GM21390 (cell line): ENCODE measurements at regions not wholly inside any gene's neighbourhood (a gene's known extent, or its start where the extent isn't known, plus 50 kb on each side); places are given as distances from the start of the nearest gene placed in this dataset.
"Not testable (repeated sequence)": the region's sequence is repeated elsewhere in the genome, so short reads cannot be mapped to it uniquely, and the experiment has no call there.

Experiments
- ATAC-seq: cut with Tn5 transposase; IDR thresholded peaks from one replicate; pipeline ENCODE4 v1.9.1; 2021; ENCODE audit not compliant: unreplicated experiment

GRCh38 chr2:155599834-155600233 lies 732.7 kb downstream of the NR4A2 start:
- no peak for ATAC-seq

- ATAC-seq, result no peak
Measured at GRCh38 chr2:155583674-155584195, 748.8 kb downstream of the NR4A2 start.

GRCh38 chr2:155574941-155575340 lies 757.6 kb downstream of the NR4A2 start:
- no peak for ATAC-seq

GRCh38 chr2:155547571-155547970 lies 785.0 kb downstream of the NR4A2 start:
- no peak for ATAC-seq

GRCh38 chr2:155546721-155547555 lies 785.6 kb downstream of the NR4A2 start:
- ATAC-seq, result no peak

- ATAC-seq, result not testable (repeated sequence)
Measured at GRCh38 chr2:155539028-155539427, 793.5 kb downstream of the NR4A2 start.

- ATAC-seq, result no peak
Measured at GRCh38 chr2:155528034-155528433, 804.5 kb downstream of the NR4A2 start.

- ATAC-seq, result no peak
Measured at GRCh38 chr2:155525199-155525598, 807.3 kb downstream of the NR4A2 start.

- ATAC-seq, result no peak
Measured at GRCh38 chr2:155519529-155520130, 812.9 kb downstream of the NR4A2 start.

- ATAC-seq, result no peak
Measured at GRCh38 chr2:155518094-155518493, 814.4 kb downstream of the NR4A2 start.

- ATAC-seq, result no peak
Measured at GRCh38 chr2:155517362-155517761, 815.2 kb downstream of the NR4A2 start.

GRCh38 chr2:155513248-155513647 lies 814.8 kb downstream of the KCNJ3 start:
- no peak for ATAC-seq

GRCh38 chr2:155502766-155503165 lies 804.3 kb downstream of the KCNJ3 start:
- ATAC-seq, result no peak

- no peak for ATAC-seq
Measured at GRCh38 chr2:155498106-155498505, 799.6 kb downstream of the KCNJ3 start.

GRCh38 chr2:155494744-155495143 lies 796.2 kb downstream of the KCNJ3 start:
- ATAC-seq, result no peak

- no peak for ATAC-seq
Measured at GRCh38 chr2:155485141-155485842, 786.8 kb downstream of the KCNJ3 start.

- ATAC-seq, result no peak
Measured at GRCh38 chr2:155481141-155481540, 782.6 kb downstream of the KCNJ3 start.

GRCh38 chr2:155472018-155472417 lies 773.5 kb downstream of the KCNJ3 start:
- ATAC-seq, result not testable (repeated sequence)

GRCh38 chr2:155456222-155456621 lies 757.7 kb downstream of the KCNJ3 start:
- ATAC-seq, result no peak

GRCh38 chr2:155442755-155443372 lies 744.4 kb downstream of the KCNJ3 start:
- no peak for ATAC-seq

- no peak for ATAC-seq
Measured at GRCh38 chr2:155442088-155442487, 743.6 kb downstream of the KCNJ3 start.
